Epithelial cell of esophagus (primary cell): ENCODE measurements at regions not wholly inside any gene's neighbourhood (a gene's known extent, or its start where the extent isn't known, plus 50 kb on each side); places are given as distances from the start of the nearest gene placed in this dataset.

Experiments
- DNase-seq: peaks from one replicate; pipeline ENCODE4 v3.0.0; 2010; ENCODE audit warnings: low read depth
- H3K4me3 ChIP-seq: 2 replicates; pipeline ENCODE4 v1.5.1; 2011; ENCODE audit warnings: mild to moderate bottlenecking, low read length, control low read depth
- TF ChIP-seq, protein P1 (sequence below): IDR thresholded peaks from 2 replicates; pipeline ENCODE4 v1.5.1; 2011; ENCODE audit warnings: low read depth, mild to moderate bottlenecking, low read length, control low read depth, inconsistent platforms; ENCODE audit not compliant: insufficient read depth; ENCODE audit errors: missing control alignments

- no peak overlapping the region for H3K4me3 ChIP-seq
- DNase-seq = no peak
- TF ChIP-seq, protein P1, sequence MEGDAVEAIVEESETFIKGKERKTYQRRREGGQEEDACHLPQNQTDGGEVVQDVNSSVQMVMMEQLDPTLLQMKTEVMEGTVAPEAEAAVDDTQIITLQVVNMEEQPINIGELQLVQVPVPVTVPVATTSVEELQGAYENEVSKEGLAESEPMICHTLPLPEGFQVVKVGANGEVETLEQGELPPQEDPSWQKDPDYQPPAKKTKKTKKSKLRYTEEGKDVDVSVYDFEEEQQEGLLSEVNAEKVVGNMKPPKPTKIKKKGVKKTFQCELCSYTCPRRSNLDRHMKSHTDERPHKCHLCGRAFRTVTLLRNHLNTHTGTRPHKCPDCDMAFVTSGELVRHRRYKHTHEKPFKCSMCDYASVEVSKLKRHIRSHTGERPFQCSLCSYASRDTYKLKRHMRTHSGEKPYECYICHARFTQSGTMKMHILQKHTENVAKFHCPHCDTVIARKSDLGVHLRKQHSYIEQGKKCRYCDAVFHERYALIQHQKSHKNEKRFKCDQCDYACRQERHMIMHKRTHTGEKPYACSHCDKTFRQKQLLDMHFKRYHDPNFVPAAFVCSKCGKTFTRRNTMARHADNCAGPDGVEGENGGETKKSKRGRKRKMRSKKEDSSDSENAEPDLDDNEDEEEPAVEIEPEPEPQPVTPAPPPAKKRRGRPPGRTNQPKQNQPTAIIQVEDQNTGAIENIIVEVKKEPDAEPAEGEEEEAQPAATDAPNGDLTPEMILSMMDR = no peak
These were observed 107.7 kb downstream of the SIPA1L2 start for GRCh38 chr1:232522189-232522588.

- TF ChIP-seq, protein P1 = no peak
- no peak overlapping the region for H3K4me3 ChIP-seq
- DNase-seq = peak; percentile 58
These were observed 108.3 kb downstream of the SIPA1L2 start for GRCh38 chr1:232521660-232522059.

GRCh38 chr1:232519186-232519585 lies 110.7 kb downstream of the SIPA1L2 start:
- TF ChIP-seq, protein P1 = no peak
- H3K4me3 ChIP-seq = no peak overlapping the region
- DNase-seq = no peak

DNA sequence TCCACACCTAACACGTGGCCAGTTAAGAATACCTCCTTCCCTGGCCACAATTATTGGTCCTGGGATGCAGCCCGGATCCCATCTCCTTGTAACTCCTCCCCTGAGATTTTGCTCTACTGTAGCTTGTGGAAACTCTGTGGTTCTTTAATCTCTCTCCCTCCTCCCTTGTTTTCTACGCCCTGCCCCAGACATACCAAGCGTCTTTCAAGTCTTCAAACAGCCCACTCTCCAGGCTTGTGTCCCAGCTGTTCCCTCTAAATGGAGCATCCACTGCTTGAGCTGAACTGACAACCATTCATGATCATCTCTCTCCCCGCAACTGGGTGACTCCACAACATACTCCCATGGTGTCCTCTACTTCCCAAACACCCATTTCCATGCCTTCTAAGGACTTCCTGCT lies 111.6 kb downstream of the SIPA1L2 start:
- H3K4me3 ChIP-seq = no peak overlapping the region
- DNase-seq = no peak
- TF ChIP-seq, protein P1 = no peak

DNA sequence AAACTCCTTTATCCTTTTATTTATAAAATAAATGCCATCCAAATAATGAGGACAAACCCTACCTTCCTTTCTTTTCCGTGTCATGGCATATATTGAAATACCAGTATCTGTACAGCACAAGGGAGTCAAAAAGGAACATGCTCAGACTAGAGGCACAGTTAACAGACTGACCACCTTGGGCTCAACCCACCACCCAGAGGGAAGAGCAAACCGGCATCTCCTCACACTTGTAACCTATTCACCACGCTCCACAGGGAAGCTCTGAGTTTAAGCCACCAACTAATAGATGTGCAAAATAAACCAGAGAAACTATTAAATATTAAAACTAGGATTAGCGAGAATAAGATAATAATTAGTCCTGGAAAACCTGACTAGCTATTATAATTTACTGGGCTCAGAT lies 112.7 kb downstream of the SIPA1L2 start:
- no peak for DNase-seq
- TF ChIP-seq, protein P1 = no peak
- no peak overlapping the region for H3K4me3 ChIP-seq

DNA sequence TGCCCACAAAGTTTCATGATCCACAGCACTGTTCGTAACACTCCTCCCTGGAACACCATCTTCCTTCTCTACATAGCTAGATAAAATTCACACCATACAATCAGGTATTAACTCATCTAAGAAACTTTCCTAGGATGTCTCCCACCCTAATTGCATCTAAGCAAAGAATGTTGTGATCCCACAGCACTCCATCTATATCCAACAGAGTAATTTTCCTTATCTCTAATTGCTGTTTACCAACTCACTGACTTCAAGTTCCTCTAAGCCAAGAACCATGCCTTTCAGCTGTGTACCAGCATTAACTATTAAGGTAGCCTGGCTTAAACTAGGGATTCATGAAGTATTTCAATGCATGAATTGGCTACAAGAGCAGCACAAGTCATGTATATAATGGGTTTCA lies 114.2 kb downstream of the SIPA1L2 start:
- TF ChIP-seq, protein P1 = no peak
- H3K4me3 ChIP-seq = no peak overlapping the region
- DNase-seq = no peak

GRCh38 chr1:232512712-232513111 lies 117.2 kb downstream of the SIPA1L2 start:
- DNase-seq = no peak
- TF ChIP-seq, protein P1 = no peak
- H3K4me3 ChIP-seq = no peak overlapping the region
